ENCODE measurements at regions not wholly inside any gene's neighbourhood (a gene's known extent, or its start where the extent isn't known, plus 50 kb on each side); places are given as distances from the start of the nearest gene placed in this dataset.

DNA sequence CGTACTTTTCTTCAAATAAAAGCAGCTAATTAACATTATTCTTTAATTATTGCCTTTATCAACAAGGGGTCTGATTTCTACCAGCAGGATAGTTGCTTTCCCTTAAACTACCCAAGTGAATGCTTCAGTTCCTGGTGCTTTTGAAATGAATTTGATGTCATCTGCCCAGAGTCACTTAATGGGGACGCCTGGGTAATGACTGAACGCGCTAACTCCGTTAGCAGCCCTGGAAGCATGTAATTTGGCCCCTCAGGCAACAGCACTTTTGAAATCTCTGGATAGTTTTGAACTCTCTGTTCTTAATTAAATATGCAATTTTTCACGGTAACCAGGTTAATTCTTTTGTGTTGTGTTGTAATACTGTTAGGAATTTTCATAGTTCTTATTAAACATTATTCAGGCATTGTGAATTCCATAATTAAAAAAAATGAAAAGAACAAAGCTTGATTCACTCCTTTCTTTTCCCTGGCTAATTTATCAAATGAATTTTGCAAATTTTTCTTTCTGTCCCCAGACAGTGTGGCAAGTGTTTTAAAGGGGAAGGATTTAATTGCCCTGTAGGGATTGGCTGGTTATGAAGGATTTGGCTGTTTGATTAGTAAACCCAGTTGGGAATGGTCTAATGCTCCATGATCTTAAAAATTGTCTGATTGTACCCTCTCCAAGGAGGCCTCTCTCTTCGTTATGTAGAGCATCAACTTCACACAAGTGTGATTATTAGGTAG is 137.5 kb upstream of the MYL2 start:
- no peak for DNase-seq (ENCODE audit: low read depth in 1 of 2, low spot score in 1 of 2)

DNA sequence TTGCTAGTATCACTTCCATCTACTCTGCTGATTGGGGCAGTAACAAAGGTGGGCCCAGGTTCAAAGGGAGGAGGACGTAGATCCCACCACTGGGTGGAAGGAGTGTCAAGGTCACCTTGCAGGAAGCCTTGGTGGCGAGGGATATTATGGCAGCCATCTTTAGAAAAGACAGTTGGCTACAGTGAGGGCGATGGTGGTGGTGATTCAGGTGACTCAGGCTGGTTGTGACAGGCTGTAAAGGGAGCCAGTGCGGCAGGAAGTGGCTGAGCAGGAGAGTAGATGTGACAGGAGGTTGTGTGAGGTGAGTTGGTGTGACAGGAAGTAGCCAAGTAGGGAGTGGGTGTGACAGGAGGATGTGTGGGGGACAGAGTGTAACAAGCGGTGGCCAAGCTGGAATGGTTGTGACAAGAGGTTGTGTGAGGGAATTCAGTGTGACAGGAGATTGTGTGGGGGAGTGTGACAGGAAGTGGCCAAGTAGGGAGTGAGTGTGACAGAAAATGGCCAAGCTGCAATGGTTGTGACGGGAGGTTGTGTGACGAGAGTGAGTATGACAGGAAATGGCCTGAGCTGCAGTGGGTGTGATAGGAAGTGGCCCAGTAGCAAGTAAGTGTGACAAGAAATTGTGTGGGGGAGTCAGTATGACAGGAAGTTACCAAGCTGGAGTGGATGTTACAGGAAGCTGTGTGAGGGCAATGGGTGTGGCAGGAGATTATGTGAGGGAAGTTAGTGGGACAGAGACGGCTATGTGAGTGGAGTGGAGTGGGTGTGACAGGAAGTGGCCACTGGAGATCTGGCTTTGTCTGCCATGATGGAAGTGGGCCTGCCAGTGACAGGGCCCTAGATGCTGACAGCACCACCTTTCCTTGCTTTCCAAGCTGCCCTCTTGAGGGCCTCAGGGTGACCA is 136.5 kb upstream of the MYL2 start:
- DNase-seq (ENCODE audit: low read depth in 1 of 2, low spot score in 1 of 2): peak; percentile 21 to 23

DNA sequence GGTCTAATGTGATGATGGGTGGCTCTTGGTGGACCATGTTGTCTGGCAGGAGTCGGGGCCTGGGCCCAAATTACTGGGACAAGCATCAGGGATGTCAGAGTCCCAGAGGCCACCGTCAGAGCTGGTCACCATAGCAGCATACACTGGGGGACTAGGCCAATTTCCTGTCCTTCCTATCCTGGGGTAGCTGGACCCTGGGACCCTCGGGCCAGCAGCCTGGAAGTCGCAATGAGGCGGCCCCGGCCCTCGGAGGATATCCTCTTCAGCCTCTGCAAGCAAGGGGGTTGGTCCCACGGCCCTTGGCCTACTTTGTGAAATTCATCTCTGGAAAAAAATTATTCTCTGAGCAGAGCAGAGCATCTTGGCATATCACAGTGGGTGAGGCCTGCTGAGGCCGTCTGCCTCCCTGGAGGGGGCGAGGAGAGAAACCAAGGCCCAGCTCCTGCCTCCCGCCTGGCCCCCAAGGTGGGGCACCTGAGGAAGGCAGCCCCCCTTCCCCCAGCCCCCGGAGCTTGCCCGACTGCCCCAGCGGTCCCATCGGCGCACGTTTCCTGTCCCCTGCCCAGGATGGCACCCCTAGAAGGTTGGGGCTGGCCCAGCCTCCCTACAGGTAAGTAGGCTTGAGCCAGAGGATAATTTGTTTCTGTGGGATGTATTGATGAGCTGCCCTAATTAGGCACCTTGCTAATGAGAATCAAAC is 135.0 kb upstream of the MYL2 start:
- DNase-seq (ENCODE audit: low read depth in 1 of 2, low spot score in 1 of 2): no peak

DNA sequence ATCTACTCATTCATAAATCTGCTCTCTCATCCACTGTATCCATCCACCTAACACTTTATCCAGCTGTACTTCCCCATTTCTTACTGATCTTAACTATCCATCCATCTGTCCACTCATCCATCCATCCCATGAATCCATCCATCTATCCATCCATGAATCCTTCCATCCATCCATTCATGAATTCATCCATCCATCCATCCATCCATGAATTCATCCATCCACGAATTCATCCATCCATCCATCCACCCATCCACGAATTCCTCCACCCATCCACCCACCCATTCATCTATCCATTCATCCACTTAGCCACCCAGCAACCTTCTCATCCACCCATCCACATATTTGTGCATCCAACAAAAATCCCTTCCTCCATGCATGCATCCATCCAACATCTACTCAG is 128.6 kb upstream of the MYL2 start:
- no peak for DNase-seq (ENCODE audit: low read depth in 1 of 2, low spot score in 1 of 2)

DNA sequence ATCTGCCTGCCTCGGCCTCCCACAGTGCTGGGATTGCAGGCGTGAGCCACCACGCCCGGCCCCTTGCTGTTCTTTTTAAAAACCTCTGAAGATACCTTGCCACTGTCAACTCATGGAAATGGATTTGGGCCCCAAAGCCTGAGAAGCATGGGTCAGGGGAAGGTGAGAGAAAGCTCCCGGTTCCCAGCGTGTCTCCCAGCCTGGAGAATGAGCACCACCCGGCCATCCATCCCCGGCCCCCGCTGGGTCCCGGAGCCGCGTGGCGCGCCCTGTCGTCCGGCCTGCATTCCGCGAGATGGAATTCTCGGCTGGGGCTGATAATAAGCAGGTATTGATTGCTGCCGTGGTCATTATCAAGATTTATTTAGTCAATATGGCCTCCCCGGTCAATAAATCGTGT is 126.5 kb upstream of the MYL2 start:
- no peak for DNase-seq (ENCODE audit: low read depth in 1 of 2, low spot score in 1 of 2)

DNA sequence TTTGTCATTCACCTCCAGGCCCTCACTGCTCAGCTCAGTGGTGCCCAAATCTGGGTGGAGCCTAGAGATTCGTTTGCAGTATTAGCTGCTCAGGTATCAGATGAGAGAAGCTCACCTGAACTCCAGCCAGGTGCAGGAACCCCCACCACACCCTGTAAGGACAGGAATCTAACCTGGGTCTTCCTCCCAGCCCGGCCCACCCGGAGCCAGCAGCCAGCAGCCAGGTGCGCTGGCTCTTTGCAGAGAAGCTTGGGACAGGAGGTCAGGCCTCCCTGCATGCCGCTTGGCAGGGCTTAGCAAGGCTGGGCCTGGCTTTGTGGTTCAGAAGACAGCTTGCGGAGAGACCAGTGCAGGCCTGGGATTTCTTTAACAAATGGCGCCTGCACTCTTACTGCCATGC is 125.6 kb upstream of the MYL2 start:
- DNase-seq (ENCODE audit: low read depth in 1 of 2, low spot score in 1 of 2): no peak

DNA sequence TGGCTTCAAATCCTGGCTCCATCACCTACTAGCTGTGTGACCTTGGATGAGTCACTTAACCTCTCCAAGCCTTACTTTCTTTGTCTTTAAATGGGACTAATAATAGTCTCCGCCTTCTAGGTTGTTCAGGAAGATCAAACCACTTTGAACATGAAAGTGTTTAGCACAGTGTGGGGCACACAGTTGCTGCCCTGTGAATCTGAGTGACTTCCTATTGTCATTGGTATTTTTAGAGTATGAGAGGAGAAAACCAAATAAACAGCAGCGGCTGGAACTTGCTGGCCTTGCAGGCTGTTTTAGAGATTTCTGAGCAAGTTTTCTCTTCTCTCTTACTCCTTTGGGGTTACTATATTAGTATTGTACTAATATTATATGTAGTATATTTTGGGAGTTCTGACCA is 120.7 kb upstream of the MYL2 start:
- no peak for DNase-seq (ENCODE audit: low read depth in 1 of 2, low spot score in 1 of 2)

DNA sequence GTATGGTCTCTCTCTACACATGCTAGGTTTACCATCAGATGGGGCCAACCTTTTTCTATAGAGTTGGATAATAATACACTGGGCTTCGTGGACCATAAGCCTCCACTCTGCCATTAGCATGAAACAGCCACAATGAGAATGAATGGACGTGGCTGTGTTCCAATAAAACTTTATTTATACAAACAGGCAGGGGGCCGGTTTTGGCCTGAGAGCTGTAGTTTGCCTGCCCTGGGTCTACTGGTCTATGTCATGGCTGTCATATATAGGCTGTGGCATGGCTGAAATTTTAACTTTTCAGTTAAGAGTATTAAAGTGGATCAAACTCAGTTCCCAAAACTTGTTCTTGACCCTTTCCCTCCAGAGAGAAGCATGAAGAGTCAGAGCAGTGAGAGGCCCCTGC is 120.3 kb upstream of the MYL2 start:
- DNase-seq (ENCODE audit: low read depth in 1 of 2, low spot score in 1 of 2): no peak

DNA sequence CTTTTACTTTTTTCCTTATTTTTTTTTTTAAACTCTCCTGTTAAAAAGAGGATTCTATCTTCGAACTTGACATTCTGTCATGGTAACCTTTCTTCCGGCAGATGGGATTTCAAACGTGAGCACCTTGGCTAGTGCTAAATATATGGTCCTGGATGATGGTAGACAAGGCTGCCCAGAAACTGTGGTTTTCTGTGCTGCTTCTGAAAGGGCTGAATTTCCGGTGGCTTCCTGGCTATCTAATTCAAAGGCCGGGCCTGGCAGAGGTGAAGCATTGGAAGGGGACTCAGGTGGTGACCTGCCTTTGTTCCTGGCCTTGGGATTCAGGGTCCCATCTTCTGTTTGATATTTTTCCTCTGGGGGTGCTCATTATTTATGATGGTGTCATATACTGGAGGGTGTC is 118.6 kb upstream of the MYL2 start:
- DNase-seq (ENCODE audit: low read depth in 1 of 2, low spot score in 1 of 2): no peak

DNA sequence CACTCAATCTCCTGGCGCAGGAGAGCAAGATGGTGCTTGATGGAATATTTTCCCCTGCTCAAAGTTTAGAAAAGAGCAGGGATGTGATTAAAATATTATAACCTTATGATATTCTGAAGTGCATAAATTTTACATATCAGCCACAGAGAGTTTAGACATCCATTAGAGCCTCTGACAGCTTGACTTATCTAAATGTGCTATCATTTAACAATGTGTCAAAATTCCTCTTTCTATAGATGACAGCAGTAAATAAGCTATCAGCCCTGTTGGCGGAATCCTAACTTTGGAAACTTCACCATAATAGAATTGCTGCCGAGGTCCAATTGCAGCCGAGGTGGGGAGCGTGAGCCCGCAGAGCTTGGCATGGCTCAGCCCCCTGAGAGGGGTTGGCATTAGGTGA is 117.7 kb upstream of the MYL2 start:
- DNase-seq (ENCODE audit: low read depth in 1 of 2, low spot score in 1 of 2): no peak

DNA sequence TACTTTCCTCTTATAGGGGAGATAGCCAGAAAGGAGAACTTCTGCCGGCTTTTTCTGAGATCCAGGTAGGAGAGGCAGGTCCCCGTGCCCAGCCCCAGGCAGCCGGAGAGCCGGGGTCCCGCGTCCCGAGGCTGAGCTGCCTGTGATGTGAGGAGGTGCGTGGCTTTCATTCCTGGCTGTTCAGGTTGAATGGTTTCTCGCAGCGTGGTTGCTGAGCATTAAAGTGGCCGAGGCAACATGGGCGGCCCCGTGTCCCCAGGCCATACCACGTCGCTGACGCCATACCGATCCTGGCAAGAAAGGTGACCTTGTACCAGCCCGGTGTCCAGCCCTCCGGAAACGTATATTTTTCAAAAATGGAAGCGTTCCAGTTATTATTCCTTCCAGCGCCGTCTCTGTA is 116.7 kb upstream of the MYL2 start:
- no peak for DNase-seq (ENCODE audit: low read depth in 1 of 2, low spot score in 1 of 2)

DNA sequence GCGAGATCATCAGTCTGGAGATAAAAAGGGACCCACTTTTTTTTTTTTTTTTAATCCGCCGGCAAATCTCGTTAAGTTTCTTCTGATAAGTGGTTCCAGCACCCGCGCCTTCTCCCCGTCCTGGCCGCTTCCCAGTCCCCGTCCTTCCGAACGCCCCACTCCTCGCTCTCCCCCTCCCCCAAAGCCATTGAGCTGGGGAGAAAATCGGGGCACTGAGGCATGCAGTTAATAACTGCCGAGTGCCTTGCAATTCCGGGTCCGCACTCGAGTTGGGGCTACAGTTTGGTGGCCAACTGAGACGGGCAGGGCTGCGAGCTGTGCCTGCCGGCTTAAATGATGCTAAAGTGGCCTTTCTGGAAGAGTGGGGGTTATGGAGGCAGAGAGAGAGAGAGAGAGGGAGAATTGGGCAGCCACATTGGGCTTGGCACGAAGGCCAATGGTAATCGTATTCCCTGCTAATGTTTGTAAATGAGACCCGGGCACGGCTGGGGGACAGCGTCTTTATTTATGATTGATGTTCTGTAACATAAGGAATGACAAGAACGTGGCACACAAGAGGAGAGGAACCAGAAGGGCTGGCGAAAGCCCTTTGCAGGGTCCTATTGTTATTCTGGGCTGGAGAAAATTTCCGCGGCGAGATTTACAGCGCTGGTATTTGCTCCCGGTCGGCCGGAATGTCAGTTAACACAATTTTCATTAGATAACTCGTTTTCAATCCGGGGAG is 115.4 kb upstream of the MYL2 start:
- DNase-seq (ENCODE audit: low read depth in 1 of 2, low spot score in 1 of 2): no peak

DNA sequence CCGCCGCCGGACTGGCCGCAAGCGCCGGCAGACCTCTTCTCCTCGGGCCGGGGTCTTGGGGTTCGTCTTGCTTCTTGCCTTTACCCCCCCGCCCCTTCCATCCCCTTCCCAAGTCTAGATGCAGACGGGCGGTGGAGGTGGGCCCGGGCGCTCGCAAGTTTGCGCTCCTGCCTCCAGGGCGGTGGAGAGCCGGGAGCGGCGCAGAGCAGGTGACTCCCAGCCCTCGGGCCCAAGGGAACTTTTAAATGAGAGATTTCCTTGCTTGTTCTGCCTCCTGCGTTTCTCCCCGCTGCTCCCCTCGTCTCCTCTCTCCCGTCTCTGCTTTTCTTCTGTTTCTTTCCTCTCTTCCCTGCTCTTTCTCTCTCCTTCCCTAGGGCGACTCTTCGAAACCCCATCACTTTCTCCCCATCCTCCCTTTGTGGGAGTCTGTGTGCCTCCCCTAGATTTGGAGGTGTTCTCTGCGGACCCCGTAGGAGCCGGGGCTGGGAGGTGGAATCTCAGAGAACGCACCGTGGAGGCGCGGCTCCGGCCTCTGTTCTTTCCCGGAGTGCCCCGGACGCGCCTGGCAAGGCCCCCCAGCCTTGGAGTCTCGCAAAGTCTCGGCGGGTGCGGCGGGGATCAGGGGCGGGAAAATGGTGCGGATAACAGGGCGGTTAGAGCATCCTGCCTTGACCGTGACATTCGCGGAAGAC is 114.7 kb upstream of the MYL2 start:
- no peak for DNase-seq (ENCODE audit: low read depth in 1 of 2, low spot score in 1 of 2)

DNA sequence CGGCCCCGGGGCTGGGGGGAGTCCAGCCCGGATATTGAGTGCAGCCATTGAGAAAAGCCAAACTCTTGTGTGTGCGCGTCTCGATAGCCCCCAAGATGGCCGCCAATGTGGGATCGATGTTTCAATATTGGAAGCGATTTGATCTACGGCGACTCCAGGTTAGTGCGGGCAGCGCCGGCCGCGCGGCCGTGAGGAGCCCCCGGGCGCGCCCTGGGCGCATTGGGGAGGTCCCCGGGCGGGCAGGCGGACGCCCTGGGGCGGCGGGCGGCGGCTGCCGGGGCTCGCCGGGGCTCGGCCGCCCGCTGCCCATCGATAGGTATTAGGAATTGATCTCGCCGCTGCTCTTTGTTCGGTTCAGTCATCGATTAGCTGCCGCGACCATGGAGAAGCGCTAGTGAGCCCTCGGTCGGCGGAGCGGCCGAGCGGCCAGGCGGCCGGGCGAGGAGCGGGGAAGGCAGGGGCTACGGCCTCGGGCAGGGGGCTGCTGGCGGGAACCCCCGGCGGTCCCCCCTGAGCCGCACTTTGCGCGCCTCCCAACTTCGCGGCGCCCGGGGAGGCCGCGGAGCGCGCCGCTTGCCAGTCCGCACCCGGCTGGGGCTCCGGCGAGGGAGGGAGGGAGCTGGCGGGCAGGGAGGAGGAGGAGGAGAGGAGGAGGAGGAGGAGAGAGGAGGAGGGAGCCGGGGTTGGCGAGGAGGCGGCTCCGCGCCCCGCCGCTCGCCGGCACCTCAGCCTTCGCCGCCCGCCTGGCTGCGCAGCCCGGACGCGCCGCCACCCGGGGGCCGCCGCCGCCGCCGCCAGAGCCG is 113.9 kb upstream of the MYL2 start, which contains the start of gene CUX2:
Gene CUX2 (plus strand): TSS at position 83 of the 803 bp plus-strand sequence.
- no peak for DNase-seq (ENCODE audit: low read depth in 1 of 2, low spot score in 1 of 2)

DNA sequence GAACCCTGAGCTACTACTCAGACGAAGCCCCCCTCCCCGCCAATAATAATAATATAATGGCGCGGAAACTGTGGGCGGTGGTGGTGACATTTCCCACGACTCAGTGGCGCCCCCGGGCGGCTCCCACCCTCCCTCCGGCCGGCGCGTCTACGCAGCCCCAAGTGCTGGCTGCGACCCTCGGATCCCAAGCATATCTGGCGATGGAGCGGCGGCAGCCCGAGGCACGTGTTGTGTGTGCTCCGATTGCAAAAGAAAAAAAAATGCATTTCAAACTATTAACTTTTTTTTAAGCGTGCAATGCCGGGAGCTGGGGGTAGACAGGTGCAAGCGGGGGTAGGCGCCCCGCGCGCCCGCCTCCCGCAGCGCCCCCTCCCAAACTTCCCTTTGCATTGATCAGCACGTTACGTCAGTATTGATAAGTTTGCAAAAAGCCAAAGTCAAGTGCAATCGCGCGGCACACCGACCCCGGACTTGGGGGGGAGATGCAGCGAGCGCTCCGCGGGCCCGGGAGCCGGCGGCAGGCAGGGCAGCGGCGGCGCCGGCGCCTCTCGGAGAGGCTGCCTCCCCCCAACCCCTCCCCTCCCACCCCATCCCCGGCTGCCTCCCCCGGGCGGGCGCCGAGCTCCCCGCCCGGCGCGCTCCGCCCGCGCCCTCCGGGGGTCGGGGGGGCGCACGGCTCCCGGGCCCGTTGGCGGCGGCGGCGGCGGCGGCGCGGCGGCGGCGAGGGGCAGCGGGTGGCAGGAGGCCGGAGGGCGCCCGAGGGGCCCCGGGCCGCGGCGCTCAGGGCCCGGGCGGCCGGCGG is 113.1 kb upstream of the MYL2 start:
- DNase-seq (ENCODE audit: low read depth in 1 of 2, low spot score in 1 of 2): no peak

DNA sequence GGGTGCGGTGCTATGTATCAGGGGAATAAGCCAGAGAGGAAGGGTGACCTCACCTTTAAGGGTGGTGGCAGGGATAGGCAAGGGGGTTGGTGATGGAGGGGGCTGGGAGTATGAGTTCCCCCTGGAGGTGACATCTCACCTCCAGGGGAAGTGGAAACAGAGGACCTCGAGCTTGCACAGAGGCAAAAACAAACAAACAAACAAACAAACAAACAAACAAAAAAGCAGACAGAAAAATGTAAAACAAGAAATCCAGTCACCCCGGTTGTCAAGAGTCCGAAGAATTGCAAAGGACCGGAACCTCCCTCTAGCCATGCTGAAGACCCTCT is 112.2 kb upstream of the MYL2 start:
- no peak for DNase-seq (ENCODE audit: low read depth in 1 of 2, low spot score in 1 of 2)

DNA sequence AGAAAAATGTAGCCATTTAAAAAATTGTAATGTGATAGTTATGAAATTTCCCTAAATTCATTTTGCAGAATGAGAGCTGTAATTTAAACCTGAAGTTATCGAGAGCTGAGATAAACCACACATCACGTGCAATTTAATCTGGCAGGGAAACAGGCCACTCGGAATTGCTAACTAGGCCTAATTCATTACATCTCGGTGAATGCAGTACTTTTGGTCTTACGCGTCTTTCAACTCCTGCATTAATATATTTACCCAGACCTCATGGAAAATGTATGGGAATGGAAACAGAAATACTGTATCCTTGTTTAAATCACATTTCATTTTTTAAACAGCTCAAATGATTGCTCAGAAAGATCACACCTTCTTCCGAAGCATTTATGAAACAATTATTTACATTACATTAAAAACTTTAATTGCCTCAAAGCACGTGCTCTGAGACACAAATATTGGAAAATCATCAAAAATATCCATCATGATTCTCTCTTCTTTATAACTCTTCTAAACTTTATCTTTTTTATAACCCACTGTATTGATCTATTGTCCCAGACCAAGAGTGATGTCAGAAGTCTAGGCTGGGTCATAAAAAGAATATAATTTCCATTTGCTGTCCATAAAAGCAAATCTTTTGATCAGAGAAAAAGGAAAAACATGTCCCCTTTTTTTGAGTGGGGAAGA is 111.7 kb upstream of the MYL2 start:
- DNase-seq (ENCODE audit: low read depth in 1 of 2, low spot score in 1 of 2): no peak

DNA sequence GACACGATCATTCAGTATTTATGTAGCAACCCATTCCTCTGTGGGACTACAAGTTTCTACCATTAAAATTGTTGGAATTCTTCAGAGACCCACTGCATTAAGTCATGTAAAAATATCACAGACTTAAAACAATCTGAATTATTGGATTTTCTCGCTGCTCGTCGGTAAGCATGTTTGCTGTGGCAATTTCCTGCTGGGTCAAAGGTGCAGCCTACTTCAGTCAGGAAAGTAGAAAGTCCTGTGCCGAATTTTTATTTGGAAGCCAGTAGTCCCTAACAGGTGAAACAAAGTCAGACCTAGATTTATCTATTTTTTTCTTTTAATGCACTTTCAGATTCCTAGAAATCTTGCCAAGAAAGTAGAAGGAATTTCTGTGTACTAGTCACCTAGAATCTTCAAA is 110.4 kb upstream of the MYL2 start:
- DNase-seq (ENCODE audit: low read depth in 1 of 2, low spot score in 1 of 2): no peak

DNA sequence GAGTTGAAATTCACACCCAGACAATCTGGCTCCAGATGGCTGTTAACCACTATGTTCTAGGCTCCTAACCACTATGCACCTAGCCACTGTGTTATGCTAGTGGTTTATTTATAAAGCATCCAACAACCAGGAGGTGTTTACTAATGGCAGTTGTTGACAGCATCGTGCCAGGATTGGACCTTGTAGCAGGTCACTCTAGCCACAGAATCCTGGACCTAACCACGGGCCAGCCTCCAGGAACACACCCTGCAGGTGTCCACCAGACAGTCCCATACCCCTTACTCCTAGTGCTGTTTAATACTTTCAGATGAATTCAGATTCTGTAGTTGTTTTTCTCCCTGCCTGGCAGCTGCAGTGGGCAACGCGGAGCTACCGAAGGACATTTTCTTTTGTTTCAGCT is 109.4 kb upstream of the MYL2 start:
- no peak for DNase-seq (ENCODE audit: low read depth in 1 of 2, low spot score in 1 of 2)
